ENCODE measurements at regions not wholly inside any gene's neighbourhood (a gene's known extent, or its start where the extent isn't known, plus 50 kb on each side); places are given as distances from the start of the nearest gene placed in this dataset.

- Histone ChIP-seq H3K4me3 (replicated peaks in 1 of 3; ENCODE audit: insufficient read depth in 1 of 3, low read depth in 1 of 3, low read length in 3 of 3) (no peak overlapping the region), H3K4me1 (ENCODE audit: control insufficient read depth, extremely low read depth, insufficient read depth, low read length) (no peaks in the 10 kb centered on the region), H3K27me3 (ENCODE audit: control insufficient read depth in 2 of 2, insufficient read depth in 2 of 2, low read length in 2 of 2) (peaks cover 0 to 4% of the 10 kb centered on the region in 2 experiments), H3K36me3 (ENCODE audit: control insufficient read depth in 2 of 2, extremely low read depth in 1 of 2, insufficient read depth in 2 of 2, low read length in 2 of 2) (no peaks in the 10 kb centered on the region), H3K4me2 (ENCODE audit: insufficient read depth, low read length) (no peak overlapping the region), H3K79me2 (ENCODE audit: control insufficient read depth, insufficient read depth, low read length) (no peaks in the 10 kb centered on the region), H4K20me1 (replicated peaks; ENCODE audit: control insufficient read depth, extremely low read depth, insufficient read depth, low read length) (no peaks in the 10 kb centered on the region), H3K9me3 (replicated peaks; ENCODE audit: control insufficient read depth, insufficient read depth, low read length) (no peaks in the 10 kb centered on the region), H2AFZ (ENCODE audit: low read depth, low read length) (no peak overlapping the region), H3K9ac (replicated peaks; ENCODE audit: extremely low read depth, insufficient read depth, low read length) (no peak overlapping the region), H3K9me1 (replicated peaks; ENCODE audit: control insufficient read depth, extremely low read depth, insufficient read depth, low read length) (no peaks in the 10 kb centered on the region), H3K27ac (ENCODE audit: insufficient read depth, low read depth, low read length) (no peak overlapping the region)
- ChIA-PET POLR2A (no interaction called here), CTCF (no interaction called here)
- FAIRE-seq (no peak), DNase-seq (ENCODE audit: low read depth, low spot score) (no peak)
- dilution Hi-C loops (cut with MboI; ENCODE audit: extremely low pct_ligation_motif_present, low sequenced_read_pairs) (no loop called here), intact Hi-C loops (cut with micrococcal nuclease) (no loop called here)
- TF ChIP-seq CTCF (IDR thresholded peaks at IDR 0.05; ENCODE audit: extremely low read depth in 1 of 2, insufficient read depth in 1 of 2, low read depth in 1 of 2, low read length in 2 of 2) (no peak), MYC (IDR thresholded peaks at IDR 0.05; ENCODE audit: low read depth, low read length) (no peak), EZH2 (IDR thresholded peaks at IDR 0.05; ENCODE audit: borderline replicate concordance, low read depth, low read length, severe bottlenecking) (no peak), POLR2AphosphoS5 (IDR thresholded peaks at IDR 0.05; ENCODE audit: insufficient read depth, low read depth, low read length) (no peak), POLR2A (IDR thresholded peaks at IDR 0.05; ENCODE audit: low read depth, low read length) (no peak)
- BruUV-seq (replicated peaks), result no TSS peak
These were observed 134.1 kb upstream of the PREP start for GRCh38 chr6:105536961-105537360.

DNA sequence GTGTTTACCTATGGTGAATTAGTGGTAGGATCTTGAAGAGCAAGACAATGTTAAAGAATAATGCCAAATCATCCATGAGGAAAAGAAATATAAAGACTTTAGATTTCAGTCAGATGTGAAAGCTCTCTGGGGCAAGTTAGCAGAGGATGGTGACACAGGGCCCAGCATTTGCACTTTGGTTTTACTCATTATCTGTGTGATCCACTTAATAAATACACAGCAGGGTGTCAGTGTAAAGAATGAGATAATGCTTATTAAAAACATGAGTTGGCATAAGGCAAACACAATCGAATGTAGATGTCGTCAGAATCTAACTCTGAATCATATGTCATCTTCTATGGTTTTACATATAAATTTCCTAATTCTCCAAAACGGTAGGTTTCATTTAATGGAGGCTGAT is 130.4 kb upstream of the PREP start:
- ChIA-PET POLR2A (no interaction called here), CTCF (interaction anchor here (1.0 kb wide), 1 partner anchor 102 kb away, joined by 4 read pairs; no protein-coding TSS in a partner anchor)
- intact Hi-C loops (cut with micrococcal nuclease) (no loop called here), dilution Hi-C loops (cut with MboI; ENCODE audit: extremely low pct_ligation_motif_present, low sequenced_read_pairs) (no loop called here)
- Histone ChIP-seq H3K4me3 (replicated peaks in 1 of 3; ENCODE audit: insufficient read depth in 1 of 3, low read depth in 1 of 3, low read length in 3 of 3) (no peak overlapping the region), H3K27ac (ENCODE audit: insufficient read depth, low read depth, low read length) (no peak overlapping the region), H3K9me1 (replicated peaks; ENCODE audit: control insufficient read depth, extremely low read depth, insufficient read depth, low read length) (no peaks in the 10 kb centered on the region), H3K79me2 (ENCODE audit: control insufficient read depth, insufficient read depth, low read length) (no peaks in the 10 kb centered on the region), H3K36me3 (ENCODE audit: control insufficient read depth in 2 of 2, extremely low read depth in 1 of 2, insufficient read depth in 2 of 2, low read length in 2 of 2) (no peaks in the 10 kb centered on the region), H3K27me3 (ENCODE audit: control insufficient read depth in 2 of 2, insufficient read depth in 2 of 2, low read length in 2 of 2) (peaks cover 0 to 11% of the 10 kb centered on the region in 2 experiments), H3K4me2 (ENCODE audit: insufficient read depth, low read length) (no peak overlapping the region), H4K20me1 (replicated peaks; ENCODE audit: control insufficient read depth, extremely low read depth, insufficient read depth, low read length) (no peaks in the 10 kb centered on the region), H3K9ac (replicated peaks; ENCODE audit: extremely low read depth, insufficient read depth, low read length) (no peak overlapping the region), H3K9me3 (replicated peaks; ENCODE audit: control insufficient read depth, insufficient read depth, low read length) (no peaks in the 10 kb centered on the region), H2AFZ (ENCODE audit: low read depth, low read length) (no peak overlapping the region), H3K4me1 (ENCODE audit: control insufficient read depth, extremely low read depth, insufficient read depth, low read length) (no peaks in the 10 kb centered on the region)
- no peak for TF ChIP-seq MYC (IDR thresholded peaks at IDR 0.05; ENCODE audit: low read depth, low read length)
- no peak for TF ChIP-seq GATA2 (IDR thresholded peaks at IDR 0.05; ENCODE audit: insufficient read depth, insufficient read length, low read depth, low read length)
- TF ChIP-seq POLR2AphosphoS5 (IDR thresholded peaks at IDR 0.05; ENCODE audit: insufficient read depth, low read depth, low read length), result no peak
- TF ChIP-seq POLR2A (IDR thresholded peaks at IDR 0.05; ENCODE audit: low read depth, low read length), result no peak
- no peak for TF ChIP-seq JUN (IDR thresholded peaks at IDR 0.05; ENCODE audit: borderline replicate concordance, insufficient read depth, insufficient read length, low read depth)
- no peak for TF ChIP-seq FOS (IDR thresholded peaks at IDR 0.05; ENCODE audit: borderline replicate concordance, insufficient read depth, low read length)
- no peak for TF ChIP-seq CTCF (IDR thresholded peaks at IDR 0.05; ENCODE audit: extremely low read depth in 1 of 2, insufficient read depth in 1 of 2, low read depth in 1 of 2, low read length in 2 of 2)
- no peak for TF ChIP-seq MAX (IDR thresholded peaks at IDR 0.05; ENCODE audit: insufficient read depth, insufficient read length)
- no peak for TF ChIP-seq EZH2 (IDR thresholded peaks at IDR 0.05; ENCODE audit: borderline replicate concordance, low read depth, low read length, severe bottlenecking)
- BruUV-seq (replicated peaks), result no TSS peak
- DNase-seq (ENCODE audit: low read depth, low spot score) (no peak), FAIRE-seq (no peak)
